Umbilical cord (tissue), 1 donor: ENCODE measurements at regions not wholly inside any gene's neighbourhood (a gene's known extent, or its start where the extent isn't known, plus 50 kb on each side); places are given as distances from the start of the nearest gene placed in this dataset.
"Not testable (repeated sequence)": the region's sequence is repeated elsewhere in the genome, so short reads cannot be mapped to it uniquely, and the experiment has no call there.

Source experiments
- DNase-seq: peaks from one replicate; pipeline ENCODE4 v3.0.0-alpha.2; 2015; ENCODE audit warnings: low spot score

DNA sequence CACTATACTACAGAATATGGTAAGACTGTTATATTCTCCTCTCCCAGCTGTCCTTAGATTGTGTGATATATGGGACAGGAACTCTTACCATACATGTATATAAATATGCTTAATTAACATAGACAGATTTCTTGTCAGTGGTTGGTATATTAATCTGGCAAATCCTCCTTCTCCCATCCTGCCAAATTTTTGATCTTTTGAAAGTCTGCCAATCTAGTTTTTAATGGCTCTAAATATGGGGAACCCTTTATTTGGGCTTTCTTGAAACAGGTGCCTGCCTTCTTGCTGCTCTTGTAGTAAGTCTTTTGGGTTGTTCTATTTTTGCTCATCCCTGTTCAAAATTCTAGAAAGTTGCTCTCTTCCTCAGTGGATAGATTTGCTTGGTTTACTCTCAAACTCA, 63.5 kb downstream of the SPATA31D1 start:
- no peak for DNase-seq

DNA sequence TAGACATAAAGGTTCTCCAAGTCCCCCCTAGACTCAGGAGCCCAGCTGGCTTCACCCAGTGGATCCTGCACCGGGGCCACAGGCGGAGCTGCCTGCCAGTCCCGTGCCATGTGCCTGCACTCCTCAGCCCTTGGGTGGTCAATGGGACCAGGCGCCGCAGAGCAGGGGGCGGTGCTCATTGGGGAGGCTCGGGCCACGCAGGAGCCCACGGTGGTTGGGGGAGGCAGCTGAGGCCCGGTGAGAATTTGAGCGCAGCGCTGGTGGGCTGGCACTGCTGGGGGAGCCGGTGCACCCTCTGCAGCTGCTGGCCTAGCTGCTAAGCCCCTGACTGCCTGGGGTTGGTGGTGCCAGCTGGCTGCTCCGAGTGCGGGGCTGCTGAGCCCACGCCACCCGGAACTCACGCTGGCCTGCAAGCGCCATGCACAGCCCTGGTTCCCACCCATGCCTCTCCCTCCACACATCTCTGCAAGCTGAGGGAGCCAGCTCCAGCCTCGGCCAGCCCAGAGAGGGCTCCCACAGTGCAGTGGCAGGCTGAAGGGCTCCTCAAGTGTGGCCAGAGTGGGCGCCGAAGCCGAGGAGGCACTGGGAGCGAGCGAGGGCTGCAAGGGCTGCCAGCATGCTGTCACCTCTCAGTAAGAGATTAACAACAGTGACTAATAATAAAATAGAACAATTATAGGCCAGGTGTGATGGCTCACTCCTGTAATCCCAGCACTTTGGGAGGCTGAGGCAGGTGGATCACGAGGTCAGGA, 65.9 kb downstream of the SPATA31D1 start:
- DNase-seq: no peak

DNA sequence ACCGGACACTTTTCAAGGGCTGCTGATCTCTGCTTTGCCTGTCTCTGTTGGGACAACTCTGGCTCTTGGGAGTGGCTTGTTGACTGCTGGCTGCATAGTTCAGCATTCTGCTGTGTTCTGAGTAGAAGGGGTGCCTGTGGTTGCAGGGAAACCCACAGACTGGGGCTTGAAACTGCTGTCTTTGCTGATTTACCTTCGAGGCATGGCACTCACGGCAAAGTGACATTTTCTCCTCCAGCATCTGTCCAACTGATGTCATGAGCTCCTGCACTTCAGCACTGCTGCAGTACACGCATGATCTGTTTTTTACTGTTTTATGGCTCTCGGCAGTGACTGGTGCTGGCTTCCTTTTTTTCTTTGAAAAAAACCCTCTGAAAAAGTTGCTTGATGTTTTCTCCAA, 69.2 kb downstream of the SPATA31D1 start:
- no peak for DNase-seq

DNA sequence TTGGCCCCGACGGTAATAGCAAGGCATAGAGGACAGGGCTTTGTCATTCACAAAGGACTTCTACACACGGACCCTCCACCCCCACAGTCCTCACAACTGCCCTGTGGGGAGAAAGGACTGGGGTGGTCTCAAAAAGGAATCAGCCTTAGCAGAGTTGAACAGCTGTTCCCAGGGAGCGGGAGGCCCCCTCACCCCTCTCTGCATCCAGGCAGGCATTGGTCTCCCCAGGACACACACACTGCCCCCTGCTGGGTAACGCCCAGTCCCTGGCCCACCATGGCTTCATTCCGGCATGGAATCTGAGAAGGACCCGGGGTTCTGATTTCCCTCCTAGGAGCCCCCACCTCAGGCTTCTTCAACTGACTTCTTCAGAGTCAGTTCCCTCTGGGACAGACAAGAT, 73.2 kb downstream of the SPATA31D1 start:
- DNase-seq: not testable (repeated sequence)

DNA sequence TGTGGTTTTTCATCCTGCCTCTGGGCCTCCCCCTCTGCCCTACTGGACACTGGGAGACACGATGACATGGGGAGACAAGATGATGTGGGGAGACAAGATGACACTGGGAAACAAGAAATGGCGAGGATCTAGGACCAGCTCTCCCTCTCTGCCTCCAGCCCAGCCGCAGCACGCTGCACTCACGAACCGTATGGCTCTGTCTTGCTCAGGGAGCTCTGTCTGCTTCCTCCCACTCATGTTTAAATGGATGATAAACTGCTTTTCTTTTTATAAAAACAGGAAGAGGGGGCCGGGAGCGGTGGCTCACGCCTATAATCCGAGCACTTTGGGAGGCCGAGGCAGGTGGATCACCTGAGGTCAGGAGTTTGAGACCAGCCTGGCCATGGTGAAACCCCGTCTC, 73.7 kb downstream of the SPATA31D1 start:
- no peak for DNase-seq

DNA sequence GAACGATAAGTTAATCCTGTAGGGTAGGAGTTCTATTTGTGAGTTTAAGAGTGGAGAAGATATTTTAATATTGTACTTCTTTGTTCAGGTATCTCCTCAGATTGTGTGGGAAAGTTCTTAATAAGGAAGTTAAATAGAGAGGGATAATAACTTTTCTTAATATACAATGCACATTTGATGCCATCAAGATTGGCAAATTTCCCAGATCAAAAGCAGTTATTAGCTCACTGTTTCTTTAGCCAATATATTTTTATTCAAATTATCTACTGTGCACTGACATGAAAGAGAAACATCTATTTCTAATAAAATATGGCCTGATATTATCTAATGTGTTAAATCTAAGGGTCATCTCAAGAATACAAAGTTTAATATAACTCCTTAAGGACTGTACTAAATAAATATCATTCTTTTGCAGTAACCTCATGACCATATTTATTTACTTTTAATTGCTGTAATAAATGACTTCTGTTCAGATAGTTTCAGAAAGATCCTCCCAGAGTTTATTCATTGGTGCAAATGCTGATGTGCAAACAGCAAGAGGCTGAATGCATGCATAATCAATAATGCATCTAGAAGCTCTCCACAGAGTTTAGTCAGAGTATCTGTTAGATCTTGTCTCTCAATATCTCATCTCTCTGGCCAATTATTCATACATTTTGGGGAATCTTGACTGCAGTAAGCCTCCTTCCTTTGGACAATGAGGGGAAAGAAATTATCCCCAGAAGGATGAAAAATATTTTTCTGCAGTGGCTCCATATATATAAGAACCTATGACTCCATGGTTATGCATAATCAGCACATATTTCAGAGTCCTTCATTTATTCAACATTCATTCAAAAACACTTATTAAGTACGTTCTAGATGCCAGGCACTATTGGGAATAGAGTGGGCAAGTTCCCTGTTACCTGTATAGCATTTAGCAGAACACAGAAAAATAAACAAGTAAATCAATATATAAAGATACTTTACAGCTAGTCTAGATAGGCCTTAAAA, 85.3 kb downstream of the SPATA31D1 start:
- DNase-seq: no peak

DNA sequence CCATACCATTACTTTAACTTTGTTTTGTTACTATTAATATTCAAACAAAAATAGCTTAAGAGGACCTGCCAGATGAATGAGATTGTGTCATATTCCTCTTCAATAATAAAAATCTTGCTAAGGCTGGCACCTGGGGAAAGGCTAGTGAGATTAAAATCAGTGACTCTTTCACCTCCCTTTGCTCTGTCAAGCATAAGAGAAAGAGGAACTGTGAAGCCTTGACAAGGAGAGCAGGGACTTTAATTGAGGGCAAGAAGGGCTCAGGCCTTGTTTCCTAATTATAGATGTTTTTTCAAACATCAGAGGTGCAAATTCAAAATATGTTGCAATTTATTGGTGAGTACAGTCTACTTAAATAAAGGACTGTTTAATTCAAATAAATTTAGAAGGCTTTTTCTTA, 91.7 kb downstream of the SPATA31D1 start:
- no peak for DNase-seq

DNA sequence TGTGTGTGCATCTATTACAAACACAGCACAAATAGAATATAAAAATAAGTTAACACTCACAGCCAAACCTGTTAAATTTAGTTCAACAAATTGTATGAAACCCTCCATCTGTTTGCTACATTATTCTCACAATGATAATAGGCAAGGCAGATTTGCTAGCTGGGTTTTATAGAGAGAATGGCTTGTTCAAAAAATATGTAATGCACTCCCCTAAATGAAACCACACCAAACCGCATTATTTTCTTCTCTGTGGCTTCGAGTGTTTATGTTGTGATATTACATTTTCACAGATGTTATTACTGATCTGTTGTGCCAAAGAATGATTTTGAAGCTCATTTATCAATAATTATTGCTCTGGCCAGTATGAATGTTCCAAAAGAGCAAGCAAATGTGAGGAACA, 92.9 kb downstream of the SPATA31D1 start:
- no peak for DNase-seq

DNA sequence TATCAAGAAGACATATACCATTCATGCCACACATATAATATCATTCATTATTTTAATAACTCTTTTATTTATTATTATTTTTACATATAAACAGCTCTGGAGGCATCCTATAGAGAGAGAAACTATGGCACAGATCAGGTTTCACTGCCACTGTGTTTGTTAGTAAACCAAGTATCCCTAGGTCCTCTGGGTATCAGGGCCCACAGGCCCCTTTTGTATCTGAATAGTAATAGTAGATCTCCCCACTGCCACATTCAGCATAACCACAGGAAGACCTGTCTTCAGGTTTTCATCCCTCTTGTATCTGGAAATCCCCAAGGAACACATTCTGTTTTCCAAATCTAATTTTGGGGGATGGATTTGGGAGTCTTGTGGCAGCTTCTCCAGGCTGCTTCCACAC, 94.0 kb downstream of the SPATA31D1 start:
- no peak for DNase-seq

DNA sequence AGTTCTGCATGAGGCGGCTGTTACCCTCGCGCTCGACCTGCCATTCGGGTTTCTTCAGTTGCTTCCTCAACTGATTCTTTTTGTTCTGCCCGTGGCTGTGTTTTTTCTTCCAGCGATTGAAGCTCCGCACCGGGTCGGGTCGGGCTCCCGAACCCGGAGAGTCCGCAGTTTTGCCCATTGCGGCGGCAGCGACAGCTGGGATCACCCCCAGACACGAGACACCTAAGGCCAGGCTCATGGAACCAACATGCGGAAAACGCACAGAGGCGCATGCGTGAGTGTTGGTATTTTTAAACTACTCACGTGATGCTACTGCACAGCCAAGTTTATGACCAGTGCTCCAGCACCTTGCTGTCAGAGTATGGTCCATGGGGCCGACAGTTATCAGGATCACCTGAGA, 100.0 kb downstream of the SPATA31D1 start:
- no peak for DNase-seq

DNA sequence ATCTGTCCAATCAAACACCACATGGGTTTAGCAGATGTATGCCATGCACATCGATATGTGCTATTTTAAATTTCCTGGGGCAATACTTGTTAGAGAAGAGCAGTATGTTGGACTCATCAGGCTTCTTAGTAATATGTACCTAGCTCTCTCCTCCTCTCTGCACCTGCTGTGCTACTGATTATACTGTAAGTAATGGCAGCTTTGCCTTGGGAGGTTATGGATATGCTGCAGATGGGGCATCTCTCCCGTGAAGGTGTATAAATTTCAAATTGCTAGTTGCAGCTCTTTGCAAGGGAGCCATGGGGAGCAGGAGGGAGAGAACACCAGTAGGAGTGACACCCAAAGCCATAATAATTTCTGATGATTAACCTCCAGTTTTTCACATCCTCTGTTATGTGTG, 101.5 kb downstream of the SPATA31D1 start:
- DNase-seq: no peak

DNA sequence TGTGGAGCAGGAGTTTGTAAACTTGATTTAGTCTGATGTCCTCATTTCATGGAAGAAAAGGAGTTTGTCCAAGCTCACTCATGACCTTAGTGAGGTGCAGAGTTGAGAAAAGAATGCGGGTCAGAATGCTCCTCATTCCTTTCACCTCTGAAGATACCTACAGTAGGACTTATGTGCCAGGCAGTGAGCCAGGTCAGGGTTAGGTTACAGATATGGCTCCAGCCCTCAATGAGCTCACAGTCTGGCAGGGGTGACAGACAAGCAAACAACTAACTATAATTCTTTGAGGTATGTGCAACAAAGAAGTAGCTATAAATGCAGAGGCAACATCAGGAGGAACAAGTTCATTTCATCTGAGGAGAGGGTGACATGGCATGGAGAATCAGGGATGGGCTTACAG, 102.5 kb downstream of the SPATA31D1 start:
- DNase-seq: no peak

DNA sequence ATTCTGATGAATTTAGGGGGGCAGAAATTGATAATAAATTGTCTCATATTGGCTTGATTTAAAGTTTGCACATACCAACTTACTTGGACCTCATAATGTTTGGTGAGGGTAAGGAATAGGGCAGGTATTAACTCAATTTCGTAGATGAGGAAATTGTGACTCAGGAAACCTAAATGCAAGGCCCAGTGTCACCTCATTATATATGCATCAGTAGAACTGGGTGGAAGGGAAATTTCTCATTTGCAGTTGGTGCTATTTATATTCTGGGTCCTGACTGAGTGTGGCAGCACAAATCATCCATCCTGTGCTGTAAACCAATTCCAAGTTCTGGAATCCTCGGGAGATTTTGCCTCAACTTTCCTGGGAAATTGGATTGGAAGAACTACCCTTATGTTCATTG, 103.0 kb downstream of the SPATA31D1 start:
- no peak for DNase-seq

DNA sequence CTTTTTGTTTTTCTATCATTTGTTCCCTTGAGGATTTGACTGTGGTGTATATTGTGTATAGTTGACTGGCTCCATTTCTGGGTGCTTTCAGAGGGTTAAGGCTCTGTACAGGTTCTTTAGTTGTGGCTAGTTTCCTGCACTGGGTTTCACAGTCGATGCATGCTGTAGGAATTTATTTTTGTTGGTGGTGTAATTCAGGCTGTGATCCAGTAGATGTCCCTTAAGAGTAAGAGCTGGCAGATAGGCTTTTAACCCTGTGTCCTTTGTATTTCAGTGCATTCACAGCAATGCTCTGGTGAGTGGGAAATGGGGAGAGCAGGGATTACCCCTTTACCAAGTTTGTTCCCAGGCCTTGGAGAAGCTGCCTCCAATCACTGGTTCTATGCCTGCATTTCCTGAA, 112.9 kb downstream of the SPATA31D1 start:
- DNase-seq: no peak

DNA sequence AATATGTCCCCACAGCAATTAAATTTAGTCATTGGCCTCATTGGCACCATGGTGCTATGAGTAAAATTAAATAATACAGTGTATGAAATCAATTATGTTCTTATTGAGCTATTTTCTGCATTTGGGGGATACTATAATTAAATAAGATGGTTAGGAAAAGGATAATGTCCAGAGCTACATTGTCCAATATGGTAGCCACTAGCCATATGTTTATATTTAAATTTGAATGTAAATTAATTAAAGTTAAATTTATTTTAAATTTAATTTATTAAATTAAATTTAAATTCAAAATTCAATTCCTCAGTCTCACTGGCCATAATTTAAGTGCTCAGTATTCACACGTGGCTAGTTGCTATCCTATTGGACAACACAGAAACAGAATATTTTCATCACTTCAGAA, 115.7 kb downstream of the SPATA31D1 start:
- no peak for DNase-seq

DNA sequence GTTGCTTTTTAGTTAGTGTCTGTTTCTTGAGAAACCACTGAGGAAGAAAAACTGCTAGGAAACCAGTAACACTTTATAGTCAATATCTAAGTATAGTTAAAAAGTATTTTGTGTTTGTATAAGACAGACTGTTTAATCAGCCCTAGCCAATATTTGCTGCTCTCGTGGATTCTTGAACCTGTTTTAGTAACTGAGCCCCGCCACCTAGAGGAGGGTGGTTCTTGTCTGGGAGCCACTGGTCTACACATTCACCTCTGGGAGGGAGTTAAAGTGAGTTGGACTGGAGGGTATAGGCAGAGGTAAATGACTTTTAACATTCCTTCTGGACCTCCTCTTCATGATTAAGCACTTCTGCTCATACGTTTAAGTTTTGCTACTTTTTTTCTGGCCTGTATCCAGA, 117.2 kb downstream of the SPATA31D1 start:
- no peak for DNase-seq

DNA sequence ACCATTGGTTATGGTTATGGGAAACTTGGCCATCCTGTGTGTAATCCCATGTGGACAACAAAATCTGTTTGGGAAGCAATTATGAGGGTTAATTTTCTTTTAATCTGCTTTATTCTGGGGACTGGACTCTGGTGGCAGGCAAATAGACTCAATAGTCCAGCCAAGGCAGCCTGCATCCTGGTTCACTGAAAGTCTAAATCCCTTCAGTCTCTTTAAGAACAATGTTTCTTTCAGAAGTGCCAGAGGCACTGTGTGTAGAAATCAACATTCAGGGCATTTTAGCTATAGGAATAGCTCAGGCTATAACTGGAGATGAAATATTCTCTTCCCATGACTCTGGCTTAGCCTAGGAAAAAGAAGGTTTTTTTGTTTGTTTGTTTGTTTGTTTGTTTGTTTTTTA, 118.0 kb downstream of the SPATA31D1 start:
- DNase-seq: no peak

DNA sequence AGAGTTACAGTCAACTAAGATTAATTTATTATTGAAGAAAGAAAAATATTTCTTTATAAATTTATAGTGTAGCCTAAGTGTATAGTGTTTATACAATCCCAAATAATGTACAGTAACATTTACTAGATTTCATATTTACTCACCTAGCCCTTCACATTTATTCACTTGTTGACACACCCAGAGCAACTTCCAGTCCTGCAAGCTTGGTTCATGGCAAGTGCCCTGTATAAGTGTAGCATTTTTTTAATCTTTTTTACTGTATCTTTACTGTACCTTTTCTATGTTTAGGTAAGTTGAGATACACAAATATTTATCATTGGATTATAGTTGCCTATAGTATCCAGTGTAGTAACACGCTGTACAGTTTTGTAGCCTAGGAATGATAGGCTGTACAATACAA, 119.9 kb downstream of the SPATA31D1 start:
- no peak for DNase-seq

DNA sequence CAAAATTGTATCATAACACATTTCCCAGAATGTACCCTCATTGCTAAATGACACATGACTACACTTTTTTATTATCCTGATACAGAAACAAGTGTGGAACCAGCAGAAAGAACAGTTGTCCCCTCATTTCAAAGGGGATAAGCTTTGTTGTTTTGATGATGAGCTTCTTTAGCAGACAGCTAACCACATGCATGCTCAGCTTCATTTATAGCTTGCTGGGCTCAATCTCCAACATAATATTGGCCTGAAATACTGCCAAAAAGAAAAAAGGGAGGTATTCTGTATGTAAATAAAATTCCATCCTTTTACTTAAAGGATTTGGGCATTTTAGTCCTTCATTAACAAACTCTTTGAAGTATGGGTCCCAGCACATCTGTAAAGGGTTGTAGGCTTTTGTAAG, 120.4 kb downstream of the SPATA31D1 start:
- DNase-seq: peak; percentile 87

DNA sequence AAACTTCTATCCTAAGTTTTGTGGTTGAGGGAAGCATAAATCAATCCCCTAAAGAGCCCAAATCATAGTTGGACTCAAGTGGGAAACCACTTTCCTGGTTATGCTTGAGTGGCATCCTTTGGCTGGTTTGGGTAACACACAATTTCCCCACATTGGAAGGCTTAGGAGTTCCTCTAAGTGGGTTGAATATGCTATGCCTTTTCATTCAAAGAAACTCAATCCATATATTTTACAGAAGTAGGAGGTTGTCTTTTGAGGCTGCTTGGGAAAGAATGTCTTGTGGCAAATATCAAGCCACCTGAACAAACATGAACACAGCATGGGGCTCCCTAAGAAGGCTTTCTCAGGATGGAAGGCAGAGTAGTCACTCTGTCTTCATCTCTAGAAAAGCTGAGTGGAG, 121.1 kb downstream of the SPATA31D1 start:
- no peak for DNase-seq

DNA sequence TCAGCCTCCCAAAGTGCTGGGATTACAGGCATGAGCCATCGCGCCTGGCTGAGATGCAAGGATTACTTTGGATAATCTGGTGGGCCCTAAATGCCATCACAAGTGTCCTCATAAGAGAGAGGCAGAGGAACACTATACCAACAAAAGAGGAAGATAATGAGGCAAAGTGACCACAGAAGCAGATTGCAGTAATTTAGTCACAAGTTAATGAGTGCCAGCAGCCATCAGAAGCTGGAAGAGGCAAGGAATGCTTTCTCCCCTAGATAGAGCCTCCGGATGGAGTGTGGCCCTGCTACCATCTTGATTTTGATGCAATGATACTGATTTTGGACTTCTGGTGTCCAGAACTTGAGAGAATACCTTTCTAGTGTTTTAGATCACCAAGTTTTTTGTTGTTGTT, 122.3 kb downstream of the SPATA31D1 start:
- no peak for DNase-seq

DNA sequence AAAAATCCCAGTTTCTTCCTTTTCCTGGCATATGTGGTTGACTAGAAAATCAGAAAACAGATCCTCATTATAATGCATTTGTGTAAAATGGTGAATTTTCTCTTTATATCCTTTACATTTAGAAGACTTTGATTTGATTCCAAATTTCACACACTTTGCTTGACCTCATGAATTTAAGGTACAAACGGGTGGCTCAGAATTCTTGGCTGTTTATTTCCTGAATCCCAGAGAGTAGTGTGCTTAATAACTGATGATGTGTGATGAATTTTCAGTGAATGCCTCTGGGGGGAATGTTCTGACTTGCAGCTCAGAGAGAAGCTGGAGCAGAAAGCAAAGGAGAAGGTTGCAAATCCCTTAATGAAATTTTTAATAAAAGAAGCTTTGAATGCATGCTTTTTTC, 126.8 kb downstream of the SPATA31D1 start:
- no peak for DNase-seq

DNA sequence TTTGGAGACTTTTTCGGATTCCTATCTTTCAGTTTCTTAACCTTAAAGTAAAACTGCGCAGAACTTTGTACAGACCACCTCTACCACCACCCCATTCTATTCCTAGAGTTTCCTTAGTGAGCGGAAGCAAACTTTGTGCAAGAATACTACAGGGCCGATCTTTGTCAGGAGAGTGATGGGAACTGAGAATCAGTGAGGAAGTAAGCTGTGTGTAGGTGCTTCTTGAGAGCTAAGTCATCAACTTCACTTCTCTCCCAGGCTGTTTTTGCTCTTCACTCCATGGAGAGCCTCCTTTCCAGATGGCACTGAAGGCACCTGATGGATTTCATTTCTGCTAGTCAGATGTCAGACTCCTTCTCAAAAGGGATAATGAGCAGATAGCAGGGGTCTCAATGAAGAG, 127.3 kb downstream of the SPATA31D1 start:
- no peak for DNase-seq
